GM21447 (cell line): ENCODE measurements at regions not wholly inside any gene's neighbourhood (a gene's known extent, or its start where the extent isn't known, plus 50 kb on each side); places are given as distances from the start of the nearest gene placed in this dataset.

ENCODE experiments used
- ATAC-seq: cut with Tn5 transposase; IDR thresholded peaks from one replicate; pipeline ENCODE4 v1.9.1; 2021; ENCODE audit not compliant: unreplicated experiment

GRCh38 chr17:77687921-77688320 lies 270.6 kb upstream of the TNRC6C start:
- no peak for ATAC-seq

- ATAC-seq, result no peak
These were observed 270.1 kb upstream of the TNRC6C start for GRCh38 chr17:77688369-77688768.

DNA sequence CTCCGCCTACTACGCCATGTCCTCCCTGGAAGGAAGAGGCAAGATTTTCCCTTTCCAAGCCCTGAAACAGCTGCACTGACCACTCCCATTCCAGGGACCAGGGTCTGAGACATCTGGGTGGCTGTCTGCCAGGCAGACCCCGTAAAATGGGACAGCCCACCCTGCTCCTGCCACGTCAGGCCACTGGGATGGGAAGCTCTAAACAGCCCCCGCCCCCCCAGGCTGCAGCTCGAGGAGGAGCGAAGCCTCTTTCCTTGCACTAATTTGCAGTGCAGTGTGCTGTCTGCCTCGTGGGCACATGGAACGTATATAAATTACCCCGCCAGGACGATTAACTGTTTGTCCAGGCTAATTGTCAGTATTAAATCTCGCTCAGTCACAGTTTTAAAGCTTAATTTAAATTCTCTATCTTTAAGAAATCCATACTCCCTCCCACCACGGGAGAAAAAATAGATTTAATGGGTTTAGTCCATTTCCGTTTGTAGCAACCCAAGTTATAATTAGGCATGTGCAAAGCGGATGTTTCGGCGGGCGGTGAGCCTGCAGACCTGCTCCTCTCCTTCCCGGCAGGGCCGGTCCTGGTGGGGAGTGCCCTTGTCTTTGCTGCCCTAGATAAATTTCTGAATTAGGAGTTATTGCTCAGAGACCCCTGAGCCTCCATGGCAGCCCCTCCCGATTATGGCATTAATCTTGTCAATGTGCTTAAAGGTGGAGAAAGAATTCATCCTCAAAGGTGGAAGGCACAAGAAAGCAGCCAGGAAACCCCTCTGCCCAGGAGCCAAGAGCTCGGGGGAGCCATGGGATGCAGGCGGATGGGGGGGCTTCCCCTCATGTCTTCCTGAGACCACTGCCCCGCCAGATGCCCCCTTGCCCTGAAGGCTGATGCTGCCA lies 268.0 kb upstream of the TNRC6C start:
- ATAC-seq, result no peak

DNA sequence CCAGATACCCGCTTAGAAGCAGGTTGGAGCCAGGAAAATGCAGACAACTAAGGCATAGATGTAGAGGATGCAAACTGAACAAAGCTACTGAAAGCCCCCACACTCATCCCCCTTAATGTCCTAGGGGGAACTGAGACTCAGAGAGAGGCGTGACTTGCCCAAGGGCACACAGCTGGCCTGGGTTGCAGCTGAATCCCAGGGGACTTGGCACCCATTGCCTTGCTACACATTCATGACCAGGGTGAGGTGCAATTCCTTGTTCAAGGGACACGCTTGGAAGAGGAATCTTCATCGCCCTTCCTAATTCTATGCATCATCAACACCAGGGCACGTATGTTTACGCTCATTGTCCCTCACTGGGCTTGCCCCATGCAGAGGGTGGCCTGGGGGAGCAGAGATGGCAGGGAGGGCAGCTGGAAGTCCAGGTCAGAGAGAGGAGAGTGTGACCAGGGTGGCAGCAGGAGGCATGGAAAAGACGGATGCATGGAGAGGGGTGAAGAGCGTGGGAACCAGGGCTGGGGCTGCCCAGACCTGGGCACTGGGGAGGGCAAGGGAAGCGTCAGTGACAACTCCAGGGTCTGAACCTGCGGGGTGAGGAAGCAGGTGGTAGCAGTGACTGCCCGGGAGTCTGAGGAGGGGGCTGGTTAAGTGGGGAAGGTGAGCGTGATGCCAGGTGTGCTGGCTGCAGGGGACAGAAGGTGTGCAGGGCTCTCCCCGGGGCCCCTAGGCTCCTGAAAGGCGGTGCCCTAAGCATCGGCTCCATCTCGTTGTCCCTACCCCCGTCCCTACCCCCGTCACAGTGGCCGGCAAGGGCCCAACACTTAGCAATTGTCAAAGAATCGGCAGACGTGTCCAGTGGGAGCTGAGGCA lies 267.1 kb upstream of the TNRC6C start:
- no peak for ATAC-seq

- ATAC-seq, result no peak
These were observed 265.8 kb upstream of the TNRC6C start for GRCh38 chr17:77692571-77693161.

GRCh38 chr17:77693301-77693700 lies 265.2 kb upstream of the TNRC6C start:
- ATAC-seq, result no peak

DNA sequence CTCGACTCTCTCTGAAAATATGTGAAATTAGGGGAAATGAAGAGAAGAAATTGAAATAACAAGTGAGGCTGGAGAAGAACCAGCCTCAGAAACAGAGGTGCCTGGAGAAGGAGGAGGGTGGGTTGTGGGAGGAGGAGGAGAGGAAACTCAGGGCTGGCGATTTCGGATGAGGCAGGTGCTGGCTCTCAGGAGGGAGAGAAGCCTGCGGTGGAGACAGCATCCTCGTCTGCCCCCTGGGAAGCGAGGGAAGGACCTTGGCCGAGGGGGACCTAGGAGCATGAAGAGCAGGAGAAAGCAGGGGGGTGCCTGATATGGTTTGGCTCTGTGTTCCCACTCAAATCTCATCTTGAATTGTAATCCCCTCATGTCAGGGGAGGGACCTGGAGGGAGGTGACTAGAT lies 264.7 kb upstream of the TNRC6C start:
- ATAC-seq, result no peak

DNA sequence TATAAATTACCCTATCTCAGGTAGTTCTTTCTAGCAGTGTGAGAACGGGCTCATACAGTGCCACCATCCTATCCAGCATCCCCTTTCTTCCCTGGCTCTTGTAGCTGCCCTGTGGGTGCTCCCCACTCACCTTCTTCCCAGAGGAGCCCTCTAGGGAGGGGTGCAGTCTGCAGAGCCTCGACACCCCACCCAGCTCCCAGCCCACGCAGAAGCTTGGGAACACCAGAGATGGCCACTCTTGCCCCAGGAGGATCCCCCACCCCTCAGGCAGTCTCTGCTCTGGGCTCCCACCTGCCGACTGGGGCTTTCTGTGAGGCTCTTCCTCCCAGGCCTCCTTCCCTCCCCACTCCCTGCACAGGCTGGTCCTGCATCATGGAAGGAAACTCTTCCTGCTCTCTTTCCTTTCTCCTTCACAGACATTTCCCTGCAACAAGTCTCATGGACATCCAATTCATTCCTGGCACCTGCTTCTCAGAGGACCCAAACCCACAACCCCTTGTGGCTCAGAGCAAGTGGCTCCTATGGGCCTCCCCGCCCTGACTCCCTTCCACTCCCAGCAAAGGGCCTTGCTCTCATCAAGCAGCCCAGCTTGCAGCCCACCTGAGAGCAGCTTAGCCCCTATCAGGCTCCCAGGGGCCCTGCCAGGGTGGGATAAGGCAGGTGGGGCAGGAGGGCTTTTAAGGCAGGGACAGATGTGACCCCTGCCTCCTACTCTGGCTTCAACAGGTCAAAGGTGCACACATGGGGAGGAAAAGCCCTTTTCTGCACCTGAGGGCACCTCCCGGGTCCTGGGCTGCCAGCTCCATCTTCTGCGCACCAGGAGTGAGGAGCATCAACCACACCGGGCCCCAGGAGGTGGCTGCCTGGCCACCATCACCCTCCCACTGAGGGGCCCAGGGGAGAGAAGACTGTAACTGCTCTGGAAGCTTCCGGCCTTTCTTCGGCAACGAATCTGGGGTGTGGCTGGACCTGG lies 263.8 kb upstream of the TNRC6C start:
- ATAC-seq, result no peak

DNA sequence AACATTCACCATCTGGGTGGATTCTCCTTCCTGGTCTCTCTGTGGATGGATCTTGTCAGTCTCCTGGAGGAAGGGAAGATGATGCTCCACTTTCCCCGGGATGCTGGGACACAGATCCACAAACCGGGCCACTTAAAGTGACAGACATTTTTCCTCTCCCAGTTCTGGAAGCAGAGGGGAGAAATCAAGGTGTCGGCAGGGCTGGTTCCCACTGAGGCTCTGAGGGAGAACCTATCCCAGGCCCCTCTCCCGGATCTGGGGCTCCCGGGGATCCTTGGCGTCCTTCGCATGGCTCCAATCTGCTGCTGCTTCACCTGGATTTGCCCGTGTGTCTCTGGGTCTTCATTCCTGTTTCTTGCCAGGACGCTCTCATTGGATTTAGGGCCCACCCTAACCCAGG lies 263.1 kb upstream of the TNRC6C start:
- no peak for ATAC-seq

DNA sequence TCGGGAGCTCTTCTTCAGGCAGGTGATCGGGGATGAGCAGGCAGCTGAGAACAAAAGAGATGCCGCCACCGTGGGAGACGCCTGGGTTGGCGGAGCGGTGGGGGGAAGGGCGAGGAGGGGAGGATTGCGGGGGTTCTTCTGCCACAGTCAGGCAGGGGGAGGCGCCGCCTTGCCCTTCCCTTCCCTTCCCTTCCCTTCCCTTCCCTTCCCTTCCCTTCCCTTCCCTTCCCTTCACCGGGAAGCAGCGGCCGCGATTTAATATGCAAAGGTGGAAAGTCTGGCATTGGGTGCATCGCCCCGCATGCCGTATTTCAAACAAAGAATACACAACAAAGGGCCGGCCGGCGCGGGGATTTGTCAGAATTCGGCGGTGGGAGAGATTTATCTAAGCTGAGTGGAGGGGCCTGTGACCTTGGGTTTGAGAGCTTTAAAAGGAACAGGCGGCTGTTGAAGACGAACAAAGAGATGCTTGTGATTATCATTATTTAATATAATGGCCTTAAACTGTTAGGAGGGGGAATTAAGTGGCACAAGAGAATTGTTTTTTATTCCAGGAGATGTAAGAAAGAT lies 262.3 kb upstream of the TNRC6C start:
- ATAC-seq, result no peak

DNA sequence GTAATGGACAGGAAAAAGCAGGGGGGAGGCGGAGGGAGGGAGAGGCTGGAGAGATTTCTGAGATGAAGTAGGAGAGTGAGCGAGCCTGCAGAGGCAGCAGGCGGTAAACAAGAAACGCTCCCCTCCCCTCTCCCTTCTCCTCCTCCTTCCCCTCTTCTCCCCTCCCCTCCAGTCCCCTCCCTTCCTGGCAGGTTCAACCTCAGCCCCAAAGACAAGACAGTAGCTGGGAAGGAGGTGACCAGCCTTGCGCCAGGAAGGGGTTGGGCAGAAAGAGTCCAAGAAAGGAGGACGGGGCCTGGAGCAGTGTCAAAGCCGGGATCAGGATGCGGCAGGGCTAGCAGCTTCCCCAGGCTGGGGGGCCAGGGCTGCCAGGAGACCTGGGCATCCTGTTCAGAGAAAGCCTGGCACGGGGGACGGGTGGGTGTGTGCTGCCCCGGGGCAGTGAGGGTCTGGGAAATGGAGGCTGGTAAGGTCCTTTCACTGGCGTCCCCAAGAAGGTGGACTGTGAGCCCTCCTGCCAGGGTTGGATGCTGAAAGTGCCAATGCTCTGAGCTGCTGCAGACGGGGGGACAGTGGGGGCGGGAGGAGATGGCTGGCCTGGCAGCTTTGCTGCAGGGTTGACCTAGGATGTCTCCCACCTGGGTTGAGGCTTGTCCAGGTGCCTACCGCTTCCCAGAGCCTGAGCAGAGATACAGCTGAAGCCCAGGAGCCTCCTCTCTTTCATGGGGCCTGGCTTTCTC lies 261.6 kb upstream of the TNRC6C start:
- no peak for ATAC-seq

DNA sequence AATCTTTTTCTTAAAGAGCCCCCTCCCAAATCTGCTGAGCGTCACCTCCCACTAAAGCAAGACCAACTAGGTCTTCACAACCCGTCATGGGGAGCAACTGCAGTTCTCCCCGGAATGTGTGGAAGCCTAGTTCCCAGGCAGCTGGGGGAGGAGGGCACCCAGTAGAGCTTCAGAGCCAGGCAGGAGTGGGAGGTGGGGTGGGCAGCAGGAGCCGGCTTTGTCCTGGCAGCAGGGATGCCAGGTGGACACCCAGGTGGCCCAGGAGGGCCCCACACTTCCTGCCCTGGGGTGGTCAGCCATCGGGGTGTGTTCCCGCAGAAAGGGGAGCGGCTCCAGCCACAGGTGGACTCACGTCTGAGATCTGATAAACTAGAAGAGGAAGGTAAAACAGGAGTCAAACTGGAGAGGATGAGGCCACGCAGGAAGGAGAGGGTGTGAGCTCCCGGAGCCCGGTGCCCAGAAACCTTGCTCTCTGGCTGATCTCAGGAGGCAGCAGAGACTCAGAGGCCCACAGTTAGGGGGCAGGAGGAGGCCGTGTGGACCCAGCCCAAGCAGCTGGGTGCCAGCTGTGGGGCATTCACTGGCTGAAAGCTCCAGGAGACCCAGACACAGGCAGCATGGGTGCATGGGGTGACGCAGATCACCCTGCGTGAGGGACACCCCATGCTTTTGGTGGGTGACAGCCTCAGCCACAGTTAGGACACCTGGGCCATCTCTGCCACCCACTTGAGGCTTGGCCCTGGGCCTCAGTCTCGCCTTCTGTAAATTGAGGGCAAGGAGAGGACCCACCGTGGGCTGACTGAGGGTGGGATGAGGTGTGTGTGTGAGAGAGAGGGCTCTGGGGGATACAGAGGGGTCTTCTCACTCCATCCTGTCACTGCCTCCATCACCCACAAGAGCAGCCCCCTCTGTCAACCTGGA lies 260.8 kb upstream of the TNRC6C start:
- ATAC-seq, result no peak

- ATAC-seq, result no peak
These were observed 259.4 kb upstream of the TNRC6C start for GRCh38 chr17:77698903-77699623.

DNA sequence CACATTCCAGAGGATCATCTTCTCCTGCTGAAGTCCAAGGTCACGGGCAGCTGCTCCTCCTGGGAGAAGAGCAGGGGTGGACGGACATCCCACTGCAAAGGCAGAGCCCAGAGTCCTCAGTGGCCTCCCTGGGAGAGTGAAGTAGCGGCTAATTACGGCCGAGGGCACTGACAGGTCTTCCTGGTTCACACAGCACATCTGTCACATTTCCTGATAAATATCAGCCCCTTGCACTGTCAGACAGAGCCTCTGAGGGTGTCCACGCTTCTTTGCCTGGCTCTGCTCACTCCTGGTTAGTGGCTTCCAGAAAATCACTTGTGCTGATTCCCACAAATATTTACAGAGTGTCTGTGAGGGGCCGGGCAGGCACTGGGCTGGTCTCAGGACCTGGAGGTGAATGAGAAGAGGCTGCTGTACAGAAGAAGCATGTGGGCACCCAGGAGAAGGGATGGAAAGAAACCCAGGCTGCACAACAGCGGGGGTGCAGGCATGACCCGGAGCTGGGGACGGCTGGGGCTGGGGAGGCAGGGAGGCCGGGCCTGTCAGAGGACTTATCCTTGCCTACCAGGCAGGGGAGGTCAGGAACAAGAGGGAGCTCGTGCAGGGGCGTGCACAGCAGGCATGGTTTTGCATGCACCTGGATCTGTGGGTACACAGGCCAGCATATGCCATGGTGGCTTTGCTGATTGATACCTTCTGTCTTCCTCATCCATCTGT lies 258.2 kb upstream of the TNRC6C start:
- no peak for ATAC-seq

GRCh38 chr17:77701996-77702395 lies 256.5 kb upstream of the TNRC6C start:
- ATAC-seq, result no peak

DNA sequence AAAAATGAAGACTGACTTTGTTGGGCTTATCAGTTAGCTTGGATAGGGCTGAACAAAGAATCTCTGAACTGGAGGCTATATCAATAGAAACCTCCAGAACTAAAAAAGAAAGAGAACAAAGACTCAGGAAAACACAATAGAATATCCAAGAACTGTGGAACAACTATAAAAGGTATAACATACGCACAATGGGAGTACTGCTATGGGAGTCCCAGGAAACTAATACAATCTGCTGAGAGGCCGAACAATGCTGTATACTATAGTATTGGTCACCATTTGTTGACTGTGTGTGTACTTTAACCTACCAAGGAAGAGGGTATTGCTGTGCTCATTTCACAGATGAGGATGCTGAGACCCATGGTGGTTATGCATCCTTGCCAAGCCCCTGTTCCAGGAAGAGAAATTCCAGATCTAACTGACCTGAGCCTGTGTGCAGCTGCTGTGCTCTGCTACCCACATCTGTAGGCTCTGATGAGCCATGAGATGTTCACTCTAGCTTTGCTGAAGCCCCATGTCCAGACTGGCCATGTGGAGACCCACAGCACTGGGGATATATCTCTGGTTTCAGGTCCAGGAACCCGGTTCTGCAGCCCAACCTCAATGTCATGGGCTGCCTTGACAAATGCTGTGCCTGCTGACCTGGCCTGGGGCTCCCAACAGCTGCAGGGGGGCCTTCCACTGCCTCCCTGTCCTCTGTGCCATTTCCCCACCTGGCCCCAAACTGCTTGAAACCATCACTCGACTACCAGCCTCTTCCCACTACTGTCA lies 254.3 kb upstream of the TNRC6C start:
- no peak for ATAC-seq
